Vagina (tissue), 2 donors: ENCODE measurements at regions not wholly inside any gene's neighbourhood (a gene's known extent, or its start where the extent isn't known, plus 50 kb on each side); places are given as distances from the start of the nearest gene placed in this dataset.

Source experiments
- POLR2AphosphoS5 ChIP-seq, 2 donors: sonication (generic); formaldehyde crosslinking; IDR thresholded peaks; one replicate each; pipeline ENCODE4 v1.9.0; 2017; ENCODE audit warnings: antibody characterized with exemption in 2 of 2, mild to moderate bottlenecking in 2 of 2, low read depth in 1 of 2; ENCODE audit not compliant: insufficient read depth in 1 of 2
- TF ChIP-seq, protein P1 (sequence below), 3 experiments: fragments of 450-650 bp in 2 of 3; fragments of 200-600 bp in 1 of 3; sonication (generic) in 1 of 3; IDR thresholded peaks; one replicate each; pipeline ENCODE4 v1.5.1; 2017 to 2019; ENCODE audit warnings: antibody characterized with exemption in 3 of 3, mild to moderate bottlenecking in 2 of 3, moderate library complexity in 2 of 3

DNA sequence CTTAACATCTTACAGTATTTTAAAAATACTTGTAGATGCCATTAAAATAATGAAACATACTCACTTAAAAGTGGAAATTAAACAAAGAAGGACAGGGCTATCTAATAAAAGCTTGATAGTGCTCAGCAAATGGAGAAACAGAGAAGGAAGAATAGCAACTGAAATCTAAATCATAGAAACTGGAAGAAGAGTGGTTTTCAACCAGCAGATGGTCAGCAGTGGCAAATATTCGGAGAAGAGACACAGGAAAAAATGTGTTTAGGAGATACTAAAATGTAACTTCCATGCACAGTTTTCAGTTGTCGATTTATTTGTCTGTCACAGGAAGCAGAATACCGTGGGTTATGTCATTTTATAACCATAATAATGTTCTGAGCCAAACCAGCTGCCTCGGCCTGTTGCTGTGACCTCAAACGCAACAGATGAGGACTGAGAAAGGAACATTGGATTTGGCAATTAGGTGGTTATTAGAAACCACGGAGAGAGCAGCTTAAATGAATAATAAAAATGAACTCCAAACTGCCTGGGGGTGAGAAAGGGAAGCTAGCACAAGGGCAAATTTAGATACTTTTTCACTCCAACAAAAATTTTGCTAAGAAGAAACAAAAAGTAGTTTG, 246.6 kb upstream of the KCNMB2 start:
- TF ChIP-seq, protein P1, sequence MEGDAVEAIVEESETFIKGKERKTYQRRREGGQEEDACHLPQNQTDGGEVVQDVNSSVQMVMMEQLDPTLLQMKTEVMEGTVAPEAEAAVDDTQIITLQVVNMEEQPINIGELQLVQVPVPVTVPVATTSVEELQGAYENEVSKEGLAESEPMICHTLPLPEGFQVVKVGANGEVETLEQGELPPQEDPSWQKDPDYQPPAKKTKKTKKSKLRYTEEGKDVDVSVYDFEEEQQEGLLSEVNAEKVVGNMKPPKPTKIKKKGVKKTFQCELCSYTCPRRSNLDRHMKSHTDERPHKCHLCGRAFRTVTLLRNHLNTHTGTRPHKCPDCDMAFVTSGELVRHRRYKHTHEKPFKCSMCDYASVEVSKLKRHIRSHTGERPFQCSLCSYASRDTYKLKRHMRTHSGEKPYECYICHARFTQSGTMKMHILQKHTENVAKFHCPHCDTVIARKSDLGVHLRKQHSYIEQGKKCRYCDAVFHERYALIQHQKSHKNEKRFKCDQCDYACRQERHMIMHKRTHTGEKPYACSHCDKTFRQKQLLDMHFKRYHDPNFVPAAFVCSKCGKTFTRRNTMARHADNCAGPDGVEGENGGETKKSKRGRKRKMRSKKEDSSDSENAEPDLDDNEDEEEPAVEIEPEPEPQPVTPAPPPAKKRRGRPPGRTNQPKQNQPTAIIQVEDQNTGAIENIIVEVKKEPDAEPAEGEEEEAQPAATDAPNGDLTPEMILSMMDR (IDR thresholded peaks at IDR 0.05): no peak
- peak in 1 of 2 donors; percentile 28 for TF ChIP-seq POLR2AphosphoS5 (IDR thresholded peaks at IDR 0.05; ENCODE audit: insufficient read depth in 1 of 2, low read depth in 1 of 2)
